Lower leg skin (tissue), 3 donors: ENCODE measurements at regions not wholly inside any gene's neighbourhood (a gene's known extent, or its start where the extent isn't known, plus 50 kb on each side); places are given as distances from the start of the nearest gene placed in this dataset.

Source experiments
- POLR2A ChIP-seq, 2 donors: fragments of 450-650 bp; IDR thresholded peaks; one replicate each; pipeline ENCODE4 v1.6.1; 2016 to 2017; ENCODE audit warnings: antibody characterized with exemption in 2 of 2, mild to moderate bottlenecking in 1 of 2, moderate library complexity in 1 of 2
- TF ChIP-seq, protein P1 (sequence below), 3 donors: fragments of 450-650 bp; IDR thresholded peaks; one replicate each; pipeline ENCODE4 v1.5.1; 2016; ENCODE audit warnings: antibody characterized with exemption in 3 of 3, mild to moderate bottlenecking in 3 of 3, moderate library complexity in 2 of 3

DNA sequence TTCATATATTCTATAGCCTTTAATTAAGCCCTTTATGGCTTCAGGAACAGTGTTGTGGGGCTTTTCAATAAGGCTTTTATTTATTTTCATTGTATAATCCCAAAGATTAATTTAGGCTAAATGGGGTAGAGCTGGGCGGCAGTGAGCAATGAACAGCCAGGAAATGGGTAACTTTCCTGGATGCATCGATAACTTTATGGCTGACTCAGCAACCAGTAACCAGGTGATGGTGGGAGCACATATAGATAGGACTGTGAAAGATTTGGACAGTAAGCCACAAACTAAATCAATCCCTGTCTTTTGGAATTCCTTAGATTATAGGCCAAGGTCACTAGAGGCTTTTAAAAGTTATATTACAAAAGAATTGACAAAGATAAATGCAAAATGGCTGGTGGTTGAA is 1260.6 kb upstream of the CELF4 start:
- TF ChIP-seq, protein P1, sequence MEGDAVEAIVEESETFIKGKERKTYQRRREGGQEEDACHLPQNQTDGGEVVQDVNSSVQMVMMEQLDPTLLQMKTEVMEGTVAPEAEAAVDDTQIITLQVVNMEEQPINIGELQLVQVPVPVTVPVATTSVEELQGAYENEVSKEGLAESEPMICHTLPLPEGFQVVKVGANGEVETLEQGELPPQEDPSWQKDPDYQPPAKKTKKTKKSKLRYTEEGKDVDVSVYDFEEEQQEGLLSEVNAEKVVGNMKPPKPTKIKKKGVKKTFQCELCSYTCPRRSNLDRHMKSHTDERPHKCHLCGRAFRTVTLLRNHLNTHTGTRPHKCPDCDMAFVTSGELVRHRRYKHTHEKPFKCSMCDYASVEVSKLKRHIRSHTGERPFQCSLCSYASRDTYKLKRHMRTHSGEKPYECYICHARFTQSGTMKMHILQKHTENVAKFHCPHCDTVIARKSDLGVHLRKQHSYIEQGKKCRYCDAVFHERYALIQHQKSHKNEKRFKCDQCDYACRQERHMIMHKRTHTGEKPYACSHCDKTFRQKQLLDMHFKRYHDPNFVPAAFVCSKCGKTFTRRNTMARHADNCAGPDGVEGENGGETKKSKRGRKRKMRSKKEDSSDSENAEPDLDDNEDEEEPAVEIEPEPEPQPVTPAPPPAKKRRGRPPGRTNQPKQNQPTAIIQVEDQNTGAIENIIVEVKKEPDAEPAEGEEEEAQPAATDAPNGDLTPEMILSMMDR (IDR thresholded peaks at IDR 0.05), result no peak
- no peak for TF ChIP-seq POLR2A (IDR thresholded peaks at IDR 0.05)
